Small intestine (tissue), 7 donors: ENCODE measurements at regions not wholly inside any gene's neighbourhood (a gene's known extent, or its start where the extent isn't known, plus 50 kb on each side); places are given as distances from the start of the nearest gene placed in this dataset.
A peak's percentile ranks its signal among the peaks of the same experiment; 100 is the strongest.

Experiments used
- DNase-seq, 2 donors: peaks; one replicate each; pipeline versions ENCODE4 v3.0.0 to v3.0.0-alpha.2; 2013
- FAIRE-seq: peaks from 2 replicates; lab custom pipeline; 2012; peaks lifted over from hg19 to GRCh38; lab: Jason Lieb, UNC
- H3K27ac ChIP-seq, 3 donors: one replicate each; pipeline ENCODE4 v1.5.1; 2013; ENCODE audit warnings: low read length in 2 of 3, mild to moderate bottlenecking in 2 of 3, control low read depth in 1 of 3, inconsistent platforms in 1 of 3, low read depth in 1 of 3, moderate library complexity in 1 of 3
- H3K27me3 ChIP-seq, 3 donors: one replicate each; pipeline ENCODE4 v1.6.1; 2013; ENCODE audit warnings: low read length in 3 of 3, inconsistent platforms in 1 of 3; ENCODE audit not compliant: control insufficient read depth in 3 of 3, insufficient read depth in 3 of 3
- H3K36me3 ChIP-seq, 3 donors: one replicate each; pipeline ENCODE4 v1.6.1; 2013; ENCODE audit warnings: low read length in 3 of 3, inconsistent platforms in 1 of 3, low read depth in 1 of 3, mild to moderate bottlenecking in 1 of 3, moderate library complexity in 1 of 3; ENCODE audit not compliant: control insufficient read depth in 3 of 3, insufficient read depth in 2 of 3
- H3K4me1 ChIP-seq, 3 donors: one replicate each; pipeline ENCODE4 v1.6.1; 2013; ENCODE audit warnings: low read length in 2 of 3, inconsistent platforms in 1 of 3, low read depth in 1 of 3, mild to moderate bottlenecking in 1 of 3, moderate library complexity in 1 of 3; ENCODE audit not compliant: control insufficient read depth in 3 of 3, insufficient read depth in 2 of 3
- H3K4me3 ChIP-seq, 3 donors: one replicate each; pipeline ENCODE4 v1.5.1; 2013; ENCODE audit warnings: low read length in 3 of 3, control low read depth in 1 of 3, inconsistent platforms in 1 of 3, low read depth in 1 of 3, mild to moderate bottlenecking in 1 of 3, moderate library complexity in 1 of 3
- H3K9me3 ChIP-seq, 2 donors: one replicate each; pipeline ENCODE4 v1.6.1; 2013; ENCODE audit warnings: low read depth in 1 of 2, low read length in 1 of 2; ENCODE audit not compliant: control insufficient read depth in 2 of 2, insufficient read depth in 1 of 2
- WGBS, 3 donors: extraction: QIAGEN DNeasy Blood & Tissue Kit; methylation state at CpG; one replicate each; pipeline ENCODE4 v1.1.7; 2013; 5-methylcytosine and 5-hydroxymethylcytosine counted together
- donor health status: healthy with polysubstance abuse.
- donor health status: control.
- donor health status: control.
- donor health status: Bipolar disorder and iron deficiency.
- donor health status: healthy.

DNA sequence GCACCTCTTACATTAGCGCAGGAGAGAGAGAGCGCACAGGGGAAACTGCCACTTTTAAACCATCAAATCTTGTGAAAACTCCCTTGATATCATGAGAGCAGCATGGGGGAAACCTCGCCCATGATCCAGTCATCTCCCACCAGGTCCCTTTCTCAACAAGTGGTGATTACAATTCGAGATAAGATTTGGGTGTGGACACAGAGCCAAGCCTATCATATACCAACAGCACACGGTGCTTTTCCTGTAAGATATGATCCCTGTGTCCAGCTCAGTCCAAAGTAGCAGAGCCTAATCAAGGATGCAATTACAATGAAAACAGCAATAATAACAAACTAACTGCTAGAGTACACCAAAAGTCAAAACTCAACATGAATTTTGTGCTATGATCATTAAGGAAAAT, 148.7 kb upstream of the TCF21 start:
- WGBS, 3 donors: 47 to 77% (median 49%) methylated on average over 5 of the region's 5 CpGs
- H3K4me3 ChIP-seq: no peak overlapping the region
- no peaks in the 10 kb centered on the region for H3K9me3 ChIP-seq
- H3K27me3 ChIP-seq: no peaks in the 10 kb centered on the region
- DNase-seq (no peak), FAIRE-seq (no peak)
- H3K36me3 ChIP-seq: no peaks in the 10 kb centered on the region
- no peaks in the 10 kb centered on the region for H3K4me1 ChIP-seq
- H3K27ac ChIP-seq: no peak overlapping the region

DNA sequence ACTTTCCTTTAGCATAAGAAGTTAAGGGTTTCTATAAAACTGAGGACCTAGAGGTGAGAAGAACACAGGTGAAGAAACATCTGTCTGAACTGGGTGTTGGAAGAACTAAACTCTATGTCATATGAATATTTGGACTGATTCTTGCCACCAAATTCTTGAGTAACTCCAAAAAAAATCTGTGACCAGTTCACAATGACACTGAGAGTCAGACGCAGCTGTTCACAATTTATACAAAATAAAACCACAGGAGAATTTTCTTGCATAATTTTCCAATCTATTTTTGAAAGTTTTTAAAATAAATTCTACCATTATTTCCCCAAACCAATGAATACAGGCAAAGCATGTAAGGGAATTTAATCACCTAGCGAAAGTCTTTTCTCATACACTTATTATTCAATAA, 148.1 kb upstream of the TCF21 start:
- Histone ChIP-seq H3K9me3 (no peaks in the 10 kb centered on the region), H3K4me3 (no peak overlapping the region), H3K4me1 (no peaks in the 10 kb centered on the region), H3K27ac (no peak overlapping the region), H3K36me3 (no peaks in the 10 kb centered on the region), H3K27me3 (no peaks in the 10 kb centered on the region)
- no peak for DNase-seq
- 80 to 83% (median 81%) methylated on average over 2 of the region's 2 CpGs for WGBS, 3 donors
- FAIRE-seq: no peak

DNA sequence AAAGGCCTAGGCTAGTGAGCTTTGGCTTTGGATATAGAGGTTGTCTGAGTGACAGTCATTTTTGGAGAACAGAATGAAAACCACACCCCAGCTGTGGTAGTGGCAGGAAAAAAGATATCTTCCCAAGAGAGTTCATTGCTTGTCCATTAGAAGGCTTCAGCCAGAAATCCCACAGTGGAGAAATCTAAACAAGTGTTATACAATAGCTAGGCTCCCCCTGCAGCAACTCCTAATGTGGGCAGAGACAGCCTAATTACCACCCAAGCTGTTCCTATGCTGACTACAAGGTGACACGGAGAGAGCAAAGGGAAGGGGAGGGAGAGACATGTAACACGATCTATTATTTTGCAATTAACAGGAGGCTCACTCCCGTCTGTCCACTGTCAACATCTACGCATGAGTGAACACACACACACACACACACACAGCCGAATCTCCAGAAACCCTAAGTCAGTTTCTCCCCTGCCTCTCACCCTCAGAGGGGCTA, 147.5 kb upstream of the TCF21 start:
- Histone ChIP-seq H3K27ac (no peak overlapping the region), H3K36me3 (no peaks in the 10 kb centered on the region), H3K4me1 (no peaks in the 10 kb centered on the region), H3K27me3 (no peaks in the 10 kb centered on the region), H3K4me3 (no peak overlapping the region), H3K9me3 (no peaks in the 10 kb centered on the region)
- no peak for DNase-seq
- no peak for FAIRE-seq
- WGBS, 3 donors: 29 to 37% (median 37%) methylated on average over 5 of the region's 5 CpGs

DNA sequence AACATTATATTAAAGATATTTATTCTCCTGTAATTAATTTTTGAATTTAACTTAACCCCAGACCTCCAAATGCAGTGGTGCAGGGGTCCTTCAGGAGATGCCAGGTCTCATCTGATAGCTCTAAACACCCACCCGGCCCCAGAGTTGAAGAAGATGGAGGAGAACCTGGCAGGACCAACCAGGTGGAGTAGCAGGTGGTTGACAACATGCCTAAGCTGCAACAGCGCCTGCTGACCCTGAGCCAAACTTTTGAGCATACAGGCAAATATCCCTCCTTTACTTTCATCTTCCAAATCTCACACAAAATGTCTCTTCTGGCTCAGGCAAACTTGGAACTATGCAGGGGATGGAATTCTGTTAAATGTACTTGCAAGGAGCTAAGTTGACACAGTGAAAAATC, 145.3 kb upstream of the TCF21 start:
- H3K9me3 ChIP-seq: no peaks in the 10 kb centered on the region
- DNase-seq: no peak
- WGBS, 3 donors: 69 to 83% (median 70%) methylated on average over 2 of the region's 2 CpGs
- H3K27me3 ChIP-seq: no peaks in the 10 kb centered on the region
- no peak for FAIRE-seq
- H3K4me3 ChIP-seq: no peak overlapping the region
- no peaks in the 10 kb centered on the region for H3K36me3 ChIP-seq
- no peaks in the 10 kb centered on the region for H3K4me1 ChIP-seq
- no peak overlapping the region for H3K27ac ChIP-seq

DNA sequence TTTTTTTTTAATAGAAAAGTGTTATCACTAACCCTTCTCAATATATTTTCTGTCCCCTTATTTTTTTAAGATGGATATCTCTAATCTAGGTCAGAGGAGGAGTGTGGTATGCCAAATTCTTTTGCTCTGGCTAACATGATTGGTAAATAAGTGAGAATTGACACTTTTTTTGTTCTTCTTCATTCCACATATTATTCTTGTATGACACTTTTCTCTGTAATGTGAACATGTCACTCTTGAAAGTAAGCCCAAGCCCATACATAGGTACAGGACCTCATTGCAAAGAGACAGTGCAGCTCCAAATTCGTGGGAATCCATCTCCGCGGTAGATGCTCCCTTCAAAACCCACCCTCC, 142.5 kb upstream of the TCF21 start:
- no peak for FAIRE-seq
- H3K36me3 ChIP-seq: no peaks in the 10 kb centered on the region
- 88 to 91% (median 88%) methylated on average over 3 of the region's 3 CpGs for WGBS, 3 donors

DNA sequence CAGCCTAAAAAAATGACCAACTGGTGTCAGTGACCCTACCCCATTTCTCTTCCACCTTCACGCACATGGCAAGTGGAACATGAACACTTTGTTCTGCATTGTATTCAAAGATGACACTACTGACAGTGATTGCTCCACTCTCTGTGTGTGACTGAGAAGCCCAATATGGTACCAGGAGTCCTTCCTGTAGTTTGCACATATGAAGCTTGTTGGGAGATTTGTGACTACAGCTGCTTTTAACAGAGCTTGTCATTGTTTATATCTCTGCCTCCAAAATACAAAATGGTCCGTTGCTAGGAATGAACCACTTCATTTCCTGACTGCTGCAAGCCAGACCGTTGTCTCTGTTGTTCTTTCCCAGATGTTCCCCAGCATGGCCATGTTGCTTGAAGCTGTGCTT, 140.3 kb upstream of the TCF21 start:
- H3K4me3 ChIP-seq: no peak overlapping the region
- no peaks in the 10 kb centered on the region for H3K36me3 ChIP-seq
- peak overlapping the region in 1 of 3 donors; percentile 56 for H3K27ac ChIP-seq
- FAIRE-seq (no peak), DNase-seq (peak in 1 of 2 donors; percentile 5)
- H3K9me3 ChIP-seq: no peaks in the 10 kb centered on the region
- no peaks in the 10 kb centered on the region for H3K27me3 ChIP-seq
- 42 to 72% (median 66%) methylated on average over 3 of the region's 3 CpGs for WGBS, 3 donors
- H3K4me1 ChIP-seq: no peaks in the 10 kb centered on the region

More for the DNA sequence above, 142.5 kb upstream of the TCF21 start:
- Histone ChIP-seq H3K27me3 (no peaks in the 10 kb centered on the region), H3K9me3 (no peaks in the 10 kb centered on the region), H3K4me1 (no peaks in the 10 kb centered on the region), H3K27ac (no peak overlapping the region), H3K4me3 (no peak overlapping the region)
- DNase-seq: no peak

DNA sequence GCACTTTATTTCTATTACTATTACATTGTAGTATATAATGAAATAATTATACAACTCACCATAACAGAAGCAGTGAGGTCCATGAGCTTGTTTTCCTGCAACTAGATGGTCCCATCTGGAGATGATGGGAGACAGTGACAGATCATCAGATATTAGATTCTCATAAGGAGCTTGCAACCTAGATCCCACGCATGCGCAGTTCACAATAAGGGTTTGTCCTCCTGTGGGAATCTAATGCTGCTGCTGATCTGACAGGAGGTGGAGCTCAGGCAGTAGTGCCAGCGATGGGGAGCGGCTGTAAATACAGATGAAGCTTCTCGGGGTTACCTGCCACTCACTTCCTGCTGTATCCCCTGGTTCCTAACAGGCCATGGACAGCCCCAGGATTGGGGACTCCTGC, 139.5 kb upstream of the TCF21 start:
- DNase-seq (no peak), FAIRE-seq (no peak)
- H3K27ac ChIP-seq: peak overlapping the region in 1 of 3 donors; percentile 39
- WGBS, 3 donors: 80 to 82% (median 82%) methylated on average over 5 of the region's 5 CpGs
- no peaks in the 10 kb centered on the region for H3K4me1 ChIP-seq
- H3K27me3 ChIP-seq: no peaks in the 10 kb centered on the region
- H3K36me3 ChIP-seq: no peaks in the 10 kb centered on the region
- H3K4me3 ChIP-seq: no peak overlapping the region
- no peaks in the 10 kb centered on the region for H3K9me3 ChIP-seq

DNA sequence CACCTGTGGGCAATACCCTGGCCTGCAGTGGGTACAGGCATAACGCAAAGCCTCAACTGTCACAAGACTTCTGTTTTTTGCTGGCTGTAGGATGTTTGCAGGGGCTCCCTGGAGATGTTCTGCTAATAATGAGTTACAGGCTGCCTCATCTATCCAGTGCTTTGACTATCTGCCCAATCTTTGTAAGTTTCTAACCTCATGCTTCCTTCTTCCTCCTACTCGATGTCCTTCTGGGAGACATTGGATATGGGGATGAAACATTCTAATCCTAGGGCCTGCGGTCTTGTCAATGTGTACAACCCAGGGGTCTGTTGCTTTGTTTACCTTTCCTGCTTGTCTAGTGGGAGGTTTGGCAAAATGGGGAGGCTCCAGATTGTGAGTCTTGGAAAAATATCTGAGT, 136.8 kb upstream of the TCF21 start:
- Histone ChIP-seq H3K27me3 (no peaks in the 10 kb centered on the region), H3K36me3 (no peaks in the 10 kb centered on the region), H3K9me3 (no peaks in the 10 kb centered on the region), H3K27ac (peak overlapping the region in 1 of 3 donors; percentile 53), H3K4me3 (no peak overlapping the region), H3K4me1 (no peaks in the 10 kb centered on the region)
- WGBS, 3 donors: 62 to 74% (median 72%) methylated on average over 3 of the region's 3 CpGs
- DNase-seq (no peak), FAIRE-seq (no peak)

DNA sequence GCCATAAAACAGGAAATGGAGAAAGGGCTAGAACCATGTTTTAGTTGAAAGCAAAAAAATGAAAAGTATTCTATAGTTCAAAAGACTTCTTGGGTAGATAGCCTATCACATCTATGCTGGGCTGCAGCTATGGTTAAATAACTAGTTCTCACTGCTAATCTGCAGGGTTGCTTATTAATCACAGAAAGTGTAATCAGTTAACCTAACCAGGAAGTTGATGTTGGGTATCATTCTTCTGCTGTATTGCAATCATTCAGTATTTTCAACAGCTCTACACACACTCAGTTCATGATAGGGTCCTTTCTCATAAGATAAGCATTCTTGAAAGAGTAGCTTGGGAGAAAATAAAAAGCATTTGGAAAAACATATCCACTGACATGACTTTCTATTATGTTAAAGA, 135.2 kb upstream of the TCF21 start:
- Histone ChIP-seq H3K9me3 (no peaks in the 10 kb centered on the region), H3K27ac (no peak overlapping the region), H3K27me3 (no peaks in the 10 kb centered on the region), H3K36me3 (no peaks in the 10 kb centered on the region), H3K4me3 (no peak overlapping the region), H3K4me1 (no peaks in the 10 kb centered on the region)
- no peak for FAIRE-seq
- DNase-seq: no peak
